SU-DHL-6 (cell line): ENCODE measurements at regions not wholly inside any gene's neighbourhood (a gene's known extent, or its start where the extent isn't known, plus 50 kb on each side); places are given as distances from the start of the nearest gene placed in this dataset.

Source experiments
- H2AFZ ChIP-seq: fragments of 200-600 bp; sonication (generic); 2 replicates; pipeline ENCODE4 v1.6.1; 2014; ENCODE audit warnings: low read depth, mild to moderate bottlenecking, moderate library complexity, mixed read lengths, antibody characterized with exemption, low read length; ENCODE audit not compliant: severe bottlenecking
- H3F3A ChIP-seq: fragments of 200-600 bp; shearing (Covaris generic); 2 replicates; pipeline ENCODE4 v1.6.0; 2016; ENCODE audit warnings: antibody characterized with exemption, mild to moderate bottlenecking; ENCODE audit not compliant: insufficient read depth
- H3K27ac ChIP-seq: fragments of 200-600 bp; sonication (generic); 2 replicates; pipeline ENCODE4 v1.5.1; 2016; ENCODE audit warnings: low read depth, mild to moderate bottlenecking, low read length, moderate library complexity, mixed read lengths
- H3K27me3 ChIP-seq: fragments of 200-600 bp; sonication (generic), shearing (Covaris generic); 2 replicates; pipeline ENCODE4 v1.6.0; 2014; ENCODE audit warnings: mild to moderate bottlenecking, low read length
- H3K36me3 ChIP-seq: fragments of 200-600 bp; sonication (generic); 2 replicates; pipeline ENCODE4 v1.6.1; 2014; ENCODE audit warnings: mild to moderate bottlenecking, low read length, mixed read lengths
- H3K4me2 ChIP-seq: fragments of 300-600, 200-600 bp; shearing (Covaris generic), sonication (generic); 2 replicates; pipeline ENCODE4 v1.6.0; 2014; ENCODE audit warnings: low read length, low read depth, mild to moderate bottlenecking; ENCODE audit not compliant: poor library complexity, severe bottlenecking
- H3K4me3 ChIP-seq: fragments of 200-600 bp; sonication (generic); 2 replicates; pipeline ENCODE4 v1.5.1; 2014; ENCODE audit warnings: antibody characterized with exemption, low read length, mild to moderate bottlenecking, mixed read lengths; ENCODE audit not compliant: insufficient read depth, poor library complexity, severe bottlenecking
- H3K79me2 ChIP-seq: fragments of 200-600 bp; sonication (generic); 2 replicates; pipeline ENCODE4 v1.6.1; 2014; ENCODE audit warnings: mild to moderate bottlenecking, low read length, moderate library complexity; ENCODE audit not compliant: insufficient read depth
- H3K9ac ChIP-seq: fragments of 200-600 bp; sonication (generic); 2 replicates; pipeline ENCODE4 v1.7.0; 2014; ENCODE audit warnings: mild to moderate bottlenecking, low read length
- H3K9me2 ChIP-seq: fragments of 200-600 bp; sonication (generic); replicated peaks from 2 replicates; pipeline ENCODE4 v1.6.1; 2014; ENCODE audit warnings: low read length; ENCODE audit not compliant: insufficient read depth
- H3K9me3 ChIP-seq: fragments of 200-600 bp; sonication (generic); 2 replicates; pipeline ENCODE4 v1.6.1; 2014; ENCODE audit warnings: low read length, mixed read lengths; ENCODE audit not compliant: insufficient read depth
- H4K20me1 ChIP-seq: fragments of 200-600 bp; sonication (generic); 2 replicates; pipeline ENCODE4 v1.6.1; 2014; ENCODE audit warnings: low read depth, mild to moderate bottlenecking, antibody characterized with exemption, low read length, moderate library complexity, mixed read lengths
- CTCF ChIP-seq: fragments of 200-600 bp; sonication (generic); IDR thresholded peaks from one replicate; pipeline ENCODE4 v1.5.1; 2017; ENCODE audit warnings: antibody characterized with exemption, mild to moderate bottlenecking, low read length, moderate library complexity; ENCODE audit not compliant: insufficient read depth, poor library complexity, severe bottlenecking
- EZH2phosphoT487 ChIP-seq: fragments of 200-600 bp; sonication (generic), shearing (Covaris generic); conservative IDR thresholded peaks from 2 replicates; pipeline ENCODE4 v1.6.1; 2018; ENCODE audit warnings: mild to moderate bottlenecking, antibody characterized with exemption, low read length, moderate library complexity, mixed read lengths

DNA sequence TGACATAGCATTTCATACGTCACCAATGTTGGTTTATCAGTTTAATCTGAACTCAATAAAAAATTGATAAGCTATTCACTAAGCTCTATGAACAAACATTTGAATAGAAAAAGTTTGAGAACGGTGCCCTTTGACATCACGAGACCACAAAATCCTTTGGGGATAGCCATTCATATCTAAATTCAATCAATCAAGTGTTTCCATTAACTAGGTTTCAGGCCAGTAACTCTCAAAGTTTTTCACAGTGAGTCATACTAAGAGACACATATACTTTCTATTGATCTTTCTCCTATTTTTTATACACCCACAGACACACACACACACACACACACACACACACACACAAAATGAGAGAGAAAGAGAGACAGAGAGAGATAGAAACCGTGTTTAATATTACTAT lies 235.4 kb upstream of the SNX7 start:
- Histone ChIP-seq H3F3A (no peaks in the 10 kb centered on the region), H3K36me3 (no peaks in the 10 kb centered on the region), H3K9ac (no peak overlapping the region), H3K9me3 (no peaks in the 10 kb centered on the region), H2AFZ (no peak overlapping the region), H4K20me1 (no peaks in the 10 kb centered on the region), H3K27ac (no peak overlapping the region), H3K27me3 (no peaks in the 10 kb centered on the region), H3K4me3 (no peak overlapping the region), H3K9me2 (no peaks in the 10 kb centered on the region), H3K79me2 (no peaks in the 10 kb centered on the region), H3K4me2 (no peak overlapping the region)
- no peak for TF ChIP-seq CTCF
- no peak for TF ChIP-seq EZH2phosphoT487

DNA sequence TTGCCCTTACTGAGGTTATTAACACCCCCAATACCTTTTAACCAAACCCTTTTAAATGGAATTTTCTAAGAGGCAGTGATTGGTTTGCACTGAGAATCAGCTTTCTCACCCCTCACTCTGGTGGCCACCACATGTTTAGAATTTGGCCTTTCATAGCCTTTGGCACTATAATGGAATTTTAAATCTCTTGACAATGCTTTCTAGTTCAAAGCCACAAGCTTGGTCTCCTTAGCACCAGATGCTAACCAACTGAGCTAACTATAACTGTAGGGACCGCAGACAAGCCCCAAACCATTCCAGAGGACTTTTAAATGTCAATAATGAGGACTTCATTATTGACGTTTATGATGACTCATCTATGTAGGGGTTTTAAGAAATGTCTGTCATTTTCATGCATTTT lies 238.7 kb upstream of the SNX7 start:
- no peaks in the 10 kb centered on the region for H3K79me2 ChIP-seq
- no peak overlapping the region for H3K9ac ChIP-seq
- no peaks in the 10 kb centered on the region for H3K9me3 ChIP-seq
- H3F3A ChIP-seq, result no peaks in the 10 kb centered on the region
- no peaks in the 10 kb centered on the region for H3K36me3 ChIP-seq
- H3K9me2 ChIP-seq, result no peaks in the 10 kb centered on the region
- no peak overlapping the region for H3K4me2 ChIP-seq
- no peak overlapping the region for H3K4me3 ChIP-seq
- no peak overlapping the region for H3K27ac ChIP-seq
- H2AFZ ChIP-seq, result no peak overlapping the region
- H4K20me1 ChIP-seq, result no peaks in the 10 kb centered on the region
- H3K27me3 ChIP-seq, result no peaks in the 10 kb centered on the region
- TF ChIP-seq CTCF (no peak), EZH2phosphoT487 (no peak)

- Histone ChIP-seq H4K20me1 (no peaks in the 10 kb centered on the region), H3K79me2 (no peaks in the 10 kb centered on the region), H3K9me3 (no peaks in the 10 kb centered on the region), H2AFZ (no peak overlapping the region), H3K4me2 (no peak overlapping the region), H3K4me3 (no peak overlapping the region), H3F3A (no peaks in the 10 kb centered on the region), H3K27ac (no peak overlapping the region), H3K9ac (no peak overlapping the region), H3K9me2 (no peaks in the 10 kb centered on the region), H3K27me3 (no peaks in the 10 kb centered on the region), H3K36me3 (no peaks in the 10 kb centered on the region)
- no peak for TF ChIP-seq EZH2phosphoT487
- TF ChIP-seq CTCF, result no peak
These were observed 240.5 kb upstream of the SNX7 start for GRCh38 chr1:98421085-98421435.
